Endothelial cell of umbilical vein (primary cell): ENCODE measurements at regions not wholly inside any gene's neighbourhood (a gene's known extent, or its start where the extent isn't known, plus 50 kb on each side); places are given as distances from the start of the nearest gene placed in this dataset.

Experiments
- BruUV-seq: library from RNA; stranded (reverse); fragments of 400-500 nt; replicated peaks from 2 replicates; lab custom pipeline; 2021; lab: Mats Ljungman, UMichigan
- CTCF ChIA-PET: fragments of 300-600, 350-600 bp; sonication (Branson Sonifier 250); formaldehyde crosslinking; loops from one replicate; lab custom pipeline; 2021; ENCODE audit warnings: antibody characterized with exemption, inconsistent platforms; lab: Charles Lee
- POLR2A ChIA-PET: fragments of 300-600, 350-600 bp; sonication (Branson Sonifier 250); formaldehyde crosslinking; loops from one replicate; lab custom pipeline; 2021; ENCODE audit warnings: antibody characterized with exemption, inconsistent platforms; lab: Charles Lee
- DNase-seq: peaks from one replicate; pipeline ENCODE4 v3.0.0-alpha.2; 2011; ENCODE audit warnings: low read depth, low spot score
- FAIRE-seq: peaks from 2 replicates; lab custom pipeline; 2011; peaks lifted over from hg19 to GRCh38; lab: Jason Lieb, UNC
- H2AFZ ChIP-seq: 2 replicates; pipeline ENCODE4 v1.6.0; 2012; ENCODE audit warnings: low read depth, low read length, control low read depth, inconsistent platforms
- H3K27ac ChIP-seq: 2 replicates; pipeline ENCODE4 v1.5.1; 2011; ENCODE audit warnings: low read depth, mild to moderate bottlenecking, control low read depth, low read length, moderate library complexity; ENCODE audit not compliant: insufficient read depth
- H3K27me3 ChIP-seq, 2 experiments: 2 replicates each; pipeline versions ENCODE4 v1.6.0 to v1.6.1; 2011; ENCODE audit warnings: low read length in 2 of 2, mixed read lengths in 1 of 2; ENCODE audit not compliant: control insufficient read depth in 2 of 2, insufficient read depth in 2 of 2
- H3K36me3 ChIP-seq, 2 experiments: 2 replicates in 1 of 2; 3 replicates in 1 of 2; pipeline ENCODE4 v1.5.1; 2011; ENCODE audit warnings: low read length in 2 of 2, mild to moderate bottlenecking in 1 of 2, moderate library complexity in 1 of 2; ENCODE audit not compliant: control insufficient read depth in 2 of 2, insufficient read depth in 2 of 2; ENCODE audit errors: extremely low read depth in 1 of 2
- H3K4me1 ChIP-seq: 3 replicates; pipeline ENCODE4 v1.5.1; 2011; ENCODE audit warnings: mild to moderate bottlenecking, low read length; ENCODE audit not compliant: control insufficient read depth, insufficient read depth; ENCODE audit errors: extremely low read depth
- H3K4me2 ChIP-seq: 2 replicates; pipeline ENCODE4 v1.6.1; 2011; ENCODE audit warnings: low read length, control low read depth, mixed read lengths; ENCODE audit not compliant: insufficient read depth
- H3K4me3 ChIP-seq, 3 experiments: fragments of 200-600 bp in 1 of 3; sonication (generic), shearing (Covaris generic) in 1 of 3; replicated peaks in 1 of 3; 2 replicates each; pipeline ENCODE4 v1.5.1; 2011 to 2016; ENCODE audit warnings: control low read depth in 3 of 3, low read length in 3 of 3, mild to moderate bottlenecking in 2 of 3, inconsistent platforms in 1 of 3, low read depth in 1 of 3, moderate library complexity in 1 of 3; ENCODE audit not compliant: insufficient read depth in 1 of 3
- H3K79me2 ChIP-seq: 2 replicates; pipeline ENCODE4 v1.6.0; 2012; ENCODE audit warnings: low read length, inconsistent platforms; ENCODE audit not compliant: control insufficient read depth, insufficient read depth
- H3K9ac ChIP-seq: replicated peaks from 2 replicates; pipeline ENCODE3; 2011; ENCODE audit warnings: low read length, control low read depth; ENCODE audit not compliant: insufficient read depth; ENCODE audit errors: extremely low read depth
- H3K9me1 ChIP-seq: replicated peaks from 3 replicates; pipeline ENCODE4 v1.6.0; 2011; ENCODE audit warnings: mild to moderate bottlenecking, low read length; ENCODE audit not compliant: control insufficient read depth, insufficient read depth; ENCODE audit errors: extremely low read depth
- H3K9me3 ChIP-seq: replicated peaks from 2 replicates; pipeline ENCODE4 v1.5.1; 2012; ENCODE audit warnings: low read length, inconsistent platforms; ENCODE audit not compliant: control insufficient read depth, insufficient read depth
- H4K20me1 ChIP-seq: replicated peaks from 2 replicates; pipeline ENCODE3; 2011; ENCODE audit warnings: mild to moderate bottlenecking, low read length; ENCODE audit not compliant: control insufficient read depth, insufficient read depth; ENCODE audit errors: extremely low read depth
- EZH2 ChIP-seq: IDR thresholded peaks from 2 replicates; pipeline ENCODE4 v1.6.1; 2012; ENCODE audit warnings: borderline replicate concordance, low read depth, mild to moderate bottlenecking, moderate library complexity, low read length, inconsistent platforms; ENCODE audit not compliant: severe bottlenecking
- FOS ChIP-seq: IDR thresholded peaks from 2 replicates; pipeline ENCODE4 v1.6.1; 2011; ENCODE audit warnings: mild to moderate bottlenecking, low read length, moderate library complexity, borderline replicate concordance; ENCODE audit not compliant: insufficient read depth
- GATA2 ChIP-seq: IDR thresholded peaks from 2 replicates; pipeline ENCODE4 v1.7.0; 2011; ENCODE audit warnings: low read depth, mild to moderate bottlenecking, moderate library complexity, mixed read lengths, low read length; ENCODE audit not compliant: insufficient read length, insufficient read depth
- JUN ChIP-seq: IDR thresholded peaks from 2 replicates; pipeline ENCODE4 v1.6.1; 2011; ENCODE audit warnings: borderline replicate concordance, low read depth; ENCODE audit not compliant: insufficient read length, insufficient read depth
- MYC ChIP-seq: IDR thresholded peaks from one replicate; pipeline ENCODE4 v1.6.1; 2011; ENCODE audit warnings: mild to moderate bottlenecking, low read depth, low read length
- POLR2A ChIP-seq: IDR thresholded peaks from 2 replicates; pipeline ENCODE4 v1.6.1; 2012; ENCODE audit warnings: low read depth, mild to moderate bottlenecking, control low read depth, low read length
- POLR2AphosphoS5 ChIP-seq: IDR thresholded peaks from 2 replicates; pipeline ENCODE4 v1.6.1; 2012; ENCODE audit warnings: low read depth, mild to moderate bottlenecking, control low read depth, low read length, moderate library complexity; ENCODE audit not compliant: insufficient read depth
- dilution Hi-C: fragments of 300-500 bp; cut with MboI; formaldehyde crosslinking; loops from one replicate; pipeline ENCODE4 v1.15.0; 2019; ENCODE audit warnings: low sequenced_read_pairs; ENCODE audit not compliant: extremely low pct_ligation_motif_present
- intact Hi-C: fragments of 100-400 bp; cut with micrococcal nuclease; formaldehyde crosslinking; loops from one replicate; pipeline ENCODE4 v1.10.0; 2022
- TF ChIP-seq, protein P1 (sequence below), 2 donors: IDR thresholded peaks; 1 replicate in 1 of 2; 2 replicates in 1 of 2; pipeline ENCODE4 v1.5.1; 2011; ENCODE audit warnings: low read length in 2 of 2, mild to moderate bottlenecking in 2 of 2, moderate library complexity in 2 of 2, control low read depth in 1 of 2, inconsistent platforms in 1 of 2, low read depth in 1 of 2; ENCODE audit not compliant: insufficient read depth in 1 of 2; ENCODE audit errors: extremely low read depth in 1 of 2
- TF ChIP-seq, protein P2 (sequence below): IDR thresholded peaks from 2 replicates; pipeline ENCODE4 v1.6.1; 2011; ENCODE audit not compliant: insufficient read depth, insufficient read length

DNA sequence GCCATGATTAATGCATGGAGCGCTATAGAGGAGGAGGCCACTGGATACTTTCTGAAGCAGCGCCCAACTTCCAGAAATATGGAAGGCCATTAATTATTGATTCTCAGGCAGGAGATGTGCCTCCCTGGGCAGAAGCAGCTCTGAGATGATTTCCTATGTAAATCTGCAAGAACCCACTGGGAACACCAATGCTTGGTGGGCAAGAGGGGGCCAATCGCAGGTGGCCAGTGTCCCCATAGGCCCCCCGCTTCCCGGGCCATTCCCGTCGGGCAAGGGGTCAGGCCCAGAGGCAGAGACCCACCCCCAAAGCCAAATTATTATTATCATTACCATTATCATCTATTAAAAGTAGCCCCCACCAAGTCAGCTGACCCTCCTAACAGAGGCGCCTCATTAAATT, 288.0 kb upstream of the TLE3 start:
- CTCF ChIA-PET: no interaction called here
- H3K79me2 ChIP-seq: no peaks in the 10 kb centered on the region
- intact Hi-C loops: no loop called here

DNA sequence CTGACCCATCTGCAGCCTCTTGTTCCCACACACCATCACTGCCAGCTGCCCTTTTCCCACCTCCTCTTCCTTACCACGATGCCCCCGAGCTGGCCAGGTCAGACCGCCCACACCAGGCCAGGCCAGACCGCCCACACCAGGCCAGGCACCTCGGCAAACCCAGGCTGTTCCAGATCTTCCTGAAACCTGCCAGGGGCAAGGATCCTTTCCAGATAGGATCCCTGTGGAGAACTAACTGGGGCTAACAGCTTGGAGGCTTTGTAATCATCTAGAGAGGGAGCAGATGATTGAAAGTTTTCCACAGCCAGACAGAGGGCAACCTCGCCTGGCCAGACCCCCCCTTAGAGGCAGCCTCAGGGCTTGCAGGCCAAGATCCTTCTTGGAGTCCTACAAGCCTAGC, 287.3 kb upstream of the TLE3 start:
- Histone ChIP-seq H3K4me2 (no peak overlapping the region), H3K9ac (no peak overlapping the region), H4K20me1 (no peaks in the 10 kb centered on the region), H3K27me3 (peaks cover 3 to 4% of the 10 kb centered on the region in 2 experiments), H3K36me3 (no peaks in the 10 kb centered on the region), H3K4me3 (no peak overlapping the region), H3K4me1 (no peaks in the 10 kb centered on the region), H3K79me2 (no peaks in the 10 kb centered on the region), H3K27ac (no peak overlapping the region), H2AFZ (no peak overlapping the region), H3K9me1 (no peaks in the 10 kb centered on the region), H3K9me3 (no peaks in the 10 kb centered on the region)
- TF ChIP-seq FOS (no peak), EZH2 (no peak), MYC (no peak), GATA2 (no peak), POLR2AphosphoS5 (no peak), POLR2A (no peak), JUN (no peak)
- TF ChIP-seq, protein P1, sequence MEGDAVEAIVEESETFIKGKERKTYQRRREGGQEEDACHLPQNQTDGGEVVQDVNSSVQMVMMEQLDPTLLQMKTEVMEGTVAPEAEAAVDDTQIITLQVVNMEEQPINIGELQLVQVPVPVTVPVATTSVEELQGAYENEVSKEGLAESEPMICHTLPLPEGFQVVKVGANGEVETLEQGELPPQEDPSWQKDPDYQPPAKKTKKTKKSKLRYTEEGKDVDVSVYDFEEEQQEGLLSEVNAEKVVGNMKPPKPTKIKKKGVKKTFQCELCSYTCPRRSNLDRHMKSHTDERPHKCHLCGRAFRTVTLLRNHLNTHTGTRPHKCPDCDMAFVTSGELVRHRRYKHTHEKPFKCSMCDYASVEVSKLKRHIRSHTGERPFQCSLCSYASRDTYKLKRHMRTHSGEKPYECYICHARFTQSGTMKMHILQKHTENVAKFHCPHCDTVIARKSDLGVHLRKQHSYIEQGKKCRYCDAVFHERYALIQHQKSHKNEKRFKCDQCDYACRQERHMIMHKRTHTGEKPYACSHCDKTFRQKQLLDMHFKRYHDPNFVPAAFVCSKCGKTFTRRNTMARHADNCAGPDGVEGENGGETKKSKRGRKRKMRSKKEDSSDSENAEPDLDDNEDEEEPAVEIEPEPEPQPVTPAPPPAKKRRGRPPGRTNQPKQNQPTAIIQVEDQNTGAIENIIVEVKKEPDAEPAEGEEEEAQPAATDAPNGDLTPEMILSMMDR (IDR thresholded peaks at IDR 0.05; ENCODE audit: extremely low read depth in 1 of 2, insufficient read depth in 1 of 2, low read depth in 1 of 2, low read length in 2 of 2): no peak
- TF ChIP-seq, protein P2, sequence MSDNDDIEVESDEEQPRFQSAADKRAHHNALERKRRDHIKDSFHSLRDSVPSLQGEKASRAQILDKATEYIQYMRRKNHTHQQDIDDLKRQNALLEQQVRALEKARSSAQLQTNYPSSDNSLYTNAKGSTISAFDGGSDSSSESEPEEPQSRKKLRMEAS: no peak
- POLR2A ChIA-PET: no interaction called here
- DNase-seq (no peak), FAIRE-seq (no peak)
- no TSS peak for BruUV-seq
- intact Hi-C loops: no loop called here
- CTCF ChIA-PET: no interaction called here
- dilution Hi-C loops: no loop called here

More for the DNA sequence above, 288.0 kb upstream of the TLE3 start:
- DNase-seq: no peak
- dilution Hi-C loops: no loop called here
- H3K4me3 ChIP-seq: no peak overlapping the region
- no peaks in the 10 kb centered on the region for H4K20me1 ChIP-seq
- H3K4me2 ChIP-seq: no peak overlapping the region
- no peaks in the 10 kb centered on the region for H3K36me3 ChIP-seq
- no TSS peak for BruUV-seq
- no peaks in the 10 kb centered on the region for H3K9me1 ChIP-seq
- no peak for FAIRE-seq
- peaks cover 3 to 5% of the 10 kb centered on the region in 2 experiments for H3K27me3 ChIP-seq
- H3K9ac ChIP-seq: no peak overlapping the region
- no peaks in the 10 kb centered on the region for H3K4me1 ChIP-seq
- H3K27ac ChIP-seq: no peak overlapping the region
- no peaks in the 10 kb centered on the region for H3K9me3 ChIP-seq
- H2AFZ ChIP-seq: no peak overlapping the region
- TF ChIP-seq FOS: no peak
- POLR2A ChIA-PET: no interaction called here
